SK-N-MC (cell line): ENCODE measurements at regions not wholly inside any gene's neighbourhood (a gene's known extent, or its start where the extent isn't known, plus 50 kb on each side); places are given as distances from the start of the nearest gene placed in this dataset.

Experiments used
- EZH2 ChIP-seq: fragments of 200-600 bp; sonication (generic); IDR thresholded peaks from one replicate; pipeline ENCODE4 v1.6.1; 2017; ENCODE audit warnings: antibody characterized with exemption
- FOXP2 ChIP-seq: optimal IDR thresholded peaks from 2 replicates; pipeline ENCODE3; 2011; ENCODE audit warnings: mild to moderate bottlenecking, moderate library complexity; ENCODE audit not compliant: insufficient read depth; ENCODE audit errors: extremely low read length, control extremely low read depth
- POLR2AphosphoS5 ChIP-seq: IDR thresholded peaks from 2 replicates; pipeline ENCODE4 v1.6.1; 2012; ENCODE audit warnings: mild to moderate bottlenecking, low read depth, low read length, borderline replicate concordance

GRCh38 chr6:28658475-28659249 is 133.0 kb downstream of the GPX5 start:
- TF ChIP-seq POLR2AphosphoS5 (no peak), EZH2 (no peak), FOXP2 (no peak)
